HG03571 (cell line): ENCODE measurements at regions not wholly inside any gene's neighbourhood (a gene's known extent, or its start where the extent isn't known, plus 50 kb on each side); places are given as distances from the start of the nearest gene placed in this dataset.

Experiments used
- ATAC-seq: cut with Tn5 transposase; IDR thresholded peaks from one replicate; pipeline ENCODE4 v1.9.1; 2021; ENCODE audit not compliant: unreplicated experiment

DNA sequence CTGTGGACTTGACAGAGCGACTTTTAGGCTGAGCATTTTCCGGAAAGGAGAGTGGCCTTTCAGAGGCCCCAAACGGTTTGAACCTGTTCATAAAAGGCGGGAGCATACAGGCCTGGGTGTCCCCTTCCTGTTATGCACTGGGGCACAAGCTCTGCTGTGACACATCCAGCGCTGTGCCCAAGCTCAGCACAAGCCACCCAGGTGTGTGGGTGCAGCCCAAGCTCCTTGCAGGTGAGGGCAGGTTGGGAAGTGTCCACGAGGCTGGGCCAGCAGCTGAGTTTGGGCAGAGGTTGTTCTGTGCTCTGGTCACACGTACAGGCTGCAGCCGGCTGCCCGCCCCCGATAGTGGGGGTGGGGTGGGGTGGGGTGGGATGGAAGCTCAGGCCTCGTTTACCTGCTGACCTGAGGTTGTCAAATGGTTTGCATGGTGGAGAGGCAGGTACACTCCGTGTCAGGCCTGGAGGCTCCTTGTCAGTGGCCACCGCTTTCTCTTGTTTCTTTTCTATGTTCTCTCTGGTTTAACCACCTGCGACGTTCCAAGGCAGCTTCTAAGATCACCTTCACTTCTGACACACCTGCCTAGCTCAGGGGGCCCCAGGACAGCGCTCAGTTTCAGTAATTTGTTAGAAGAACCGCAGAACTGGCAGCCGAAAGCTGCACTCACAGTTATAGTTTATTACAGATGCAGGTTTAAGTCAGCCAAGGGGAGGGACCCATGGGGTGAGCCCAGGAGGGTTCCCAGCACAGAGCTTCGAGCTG lies 194.7 kb upstream of the CIBAR2 start:
- no peak for ATAC-seq

DNA sequence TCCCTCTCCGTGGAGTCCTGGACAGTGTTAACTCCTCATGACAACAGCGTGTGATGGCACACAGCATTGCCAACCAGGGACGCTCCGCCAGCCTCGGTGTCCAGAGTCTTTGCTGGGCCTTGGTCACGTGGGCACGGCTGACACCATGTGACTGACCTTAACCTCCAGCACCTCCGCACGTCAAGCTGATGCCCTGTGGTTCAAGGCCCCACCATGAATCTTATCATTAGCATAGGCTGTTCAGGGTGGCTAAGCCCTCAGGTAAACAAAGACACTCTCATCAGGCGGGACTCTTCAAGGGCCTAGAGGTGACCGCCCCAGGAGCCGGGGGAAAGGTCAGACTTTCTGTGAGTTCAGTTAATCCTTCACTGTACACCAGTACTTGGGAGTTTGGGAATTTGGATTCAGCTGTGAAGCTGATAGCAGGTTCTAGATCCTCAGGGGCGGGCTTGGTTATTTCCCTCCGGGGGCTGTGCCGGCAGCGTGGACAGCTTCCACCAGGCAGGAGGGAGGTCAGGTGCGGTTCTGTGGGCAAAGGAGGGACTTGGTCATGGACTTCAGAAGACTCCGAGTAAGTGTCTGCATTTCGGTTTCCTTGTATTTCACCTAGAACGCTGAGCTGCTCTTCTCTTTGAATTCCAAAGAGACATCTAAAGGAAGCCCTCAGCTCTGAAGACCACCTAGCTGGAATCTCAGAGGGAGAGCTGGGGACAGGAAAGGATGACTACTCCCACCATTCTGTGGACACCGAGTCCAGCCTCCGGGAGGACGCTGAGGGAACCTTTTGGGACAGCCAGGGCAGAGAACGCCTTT lies 195.5 kb upstream of the CIBAR2 start:
- ATAC-seq, result no peak

DNA sequence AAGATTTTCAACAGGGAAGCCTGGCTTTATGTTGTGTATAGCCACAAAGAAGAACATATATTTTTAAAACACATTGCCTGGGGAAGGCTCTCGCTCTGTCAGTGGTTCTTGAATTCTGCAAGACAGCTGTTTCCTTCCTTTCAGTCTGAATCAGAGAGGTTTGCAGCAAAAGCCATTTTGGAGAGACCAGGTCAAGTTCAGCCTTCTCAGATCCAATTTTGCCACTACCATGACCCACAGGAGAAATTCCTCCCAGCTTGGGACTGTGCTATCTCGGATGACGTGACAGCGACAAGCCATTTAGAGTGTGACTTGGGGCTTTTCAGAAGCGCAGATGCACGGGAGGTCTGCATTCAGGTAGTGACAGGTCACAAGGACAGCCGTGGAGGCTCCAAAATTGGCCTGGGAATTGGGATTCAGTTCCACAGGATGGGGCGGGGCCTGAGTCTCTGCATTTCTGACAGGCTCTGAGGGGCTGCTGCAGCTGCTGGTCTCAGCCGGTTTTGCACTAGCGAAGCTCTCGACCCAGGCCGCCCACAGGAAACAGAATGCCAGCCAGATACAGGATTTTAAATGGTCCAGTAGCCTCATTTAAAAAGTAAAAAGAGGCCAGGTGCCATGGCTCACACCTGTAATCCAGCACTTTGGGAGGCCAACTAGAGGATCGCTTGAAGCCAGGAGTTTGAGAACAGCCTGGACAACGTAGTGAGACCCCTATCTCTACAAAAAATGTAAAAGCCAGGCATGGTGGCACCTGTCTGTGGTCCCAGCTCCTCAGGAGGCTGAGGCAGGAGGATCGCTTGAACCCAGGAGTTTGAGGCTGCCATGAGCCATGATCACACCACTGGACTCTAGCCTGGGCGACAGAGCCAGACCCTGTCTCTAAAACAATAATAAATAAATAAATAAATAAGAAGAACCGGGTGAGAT lies 196.6 kb upstream of the CIBAR2 start:
- ATAC-seq, result no peak

DNA sequence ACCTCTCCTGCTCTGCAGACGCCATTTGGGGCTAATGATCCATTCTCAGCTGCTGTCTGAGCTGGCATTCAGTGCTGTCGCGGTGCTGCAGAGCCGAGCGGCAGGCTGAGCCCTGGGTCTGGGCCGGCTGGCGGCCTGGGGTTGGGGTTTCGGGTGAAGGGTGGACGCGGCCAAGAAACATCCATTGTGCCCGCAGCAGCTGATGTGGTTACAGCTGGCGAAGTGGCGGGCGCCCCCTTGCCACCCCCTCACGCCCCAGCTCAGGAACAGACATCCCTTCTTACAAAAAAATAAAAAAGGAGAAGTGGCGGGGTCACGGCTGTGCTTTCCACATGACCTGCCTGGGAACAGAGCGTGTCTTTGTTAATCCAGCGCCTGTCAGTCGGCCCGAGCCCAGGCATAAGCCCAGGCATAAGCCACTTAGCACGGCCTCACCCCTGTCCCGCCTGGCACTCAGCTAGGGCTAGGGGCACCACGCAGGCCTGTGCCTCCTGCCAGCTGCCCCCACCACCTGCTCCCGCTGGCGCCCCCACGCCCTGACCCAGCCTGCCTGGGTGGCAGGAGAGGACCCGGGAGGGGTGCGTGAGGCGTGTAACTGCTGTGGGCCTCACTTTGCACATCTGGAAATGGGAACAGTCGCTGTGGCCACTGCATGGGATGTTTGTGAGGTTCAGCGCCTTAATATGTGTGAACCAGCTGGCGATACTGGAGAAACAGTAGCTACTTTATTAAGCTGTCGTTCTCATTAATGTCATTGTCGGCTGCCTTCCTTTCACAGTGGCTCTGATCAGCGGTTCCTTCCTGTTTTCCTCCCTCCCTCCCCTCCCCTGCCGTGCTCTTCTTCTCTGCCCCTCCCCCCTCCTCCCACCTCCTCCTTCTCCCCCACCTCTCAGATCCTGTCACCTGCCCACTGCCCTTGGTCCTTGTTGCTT lies 197.7 kb upstream of the CIBAR2 start:
- ATAC-seq, result no peak

DNA sequence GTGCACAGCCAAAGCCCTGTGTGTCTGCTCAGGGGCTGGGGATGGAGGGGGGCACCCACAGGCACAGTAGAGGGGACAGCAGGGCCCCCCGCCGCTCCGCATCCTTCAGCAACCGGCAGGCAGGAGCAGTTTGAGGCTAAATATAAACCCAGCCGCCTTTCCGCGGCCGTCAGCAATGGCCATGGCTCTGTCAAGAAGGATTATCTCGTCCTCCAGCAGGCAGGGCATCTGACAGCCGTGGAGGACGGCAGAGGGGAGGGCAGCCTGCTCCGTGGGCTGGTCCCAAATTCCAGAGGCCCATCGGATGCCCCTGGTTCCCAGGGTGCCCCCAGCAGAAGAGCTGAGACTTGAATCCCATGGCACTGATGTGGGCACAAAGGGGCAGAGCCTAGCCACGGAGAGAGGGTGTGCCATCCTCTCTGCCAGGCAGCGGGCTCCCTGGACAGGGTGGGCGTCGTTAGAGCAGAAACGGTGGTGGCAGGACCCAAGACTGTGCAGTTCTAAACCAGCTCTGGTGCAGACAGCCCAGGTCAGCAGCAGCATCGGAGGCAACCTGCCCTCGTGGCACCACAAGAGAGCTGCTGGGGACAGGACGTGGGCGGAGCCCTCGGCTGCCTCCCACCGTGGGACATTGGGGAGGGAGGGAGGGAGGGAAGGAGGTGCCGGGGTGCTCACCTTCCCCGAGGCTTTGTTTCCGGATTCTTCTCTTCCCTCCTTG lies 198.8 kb upstream of the CIBAR2 start:
- no peak for ATAC-seq

DNA sequence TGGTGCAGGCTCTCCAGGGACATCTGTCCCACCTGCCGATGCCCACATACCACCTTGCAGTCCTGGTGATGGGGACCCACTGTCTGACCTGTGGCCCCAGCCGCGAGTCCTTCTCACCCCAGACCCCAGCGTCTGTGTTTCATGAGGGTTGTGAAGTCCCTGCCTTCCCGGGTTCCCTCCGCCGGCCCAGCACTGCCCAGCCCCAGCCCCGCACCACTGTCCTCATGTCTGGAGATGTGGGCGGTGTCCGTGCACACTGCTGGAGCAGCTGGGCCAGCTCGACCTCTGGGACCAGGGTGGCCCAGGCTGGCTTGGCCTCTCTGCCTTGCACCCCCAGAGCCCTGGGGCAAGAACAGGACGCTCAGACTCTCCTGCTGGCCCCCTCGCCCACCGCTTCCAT lies 199.5 kb upstream of the CIBAR2 start:
- ATAC-seq, result no peak

DNA sequence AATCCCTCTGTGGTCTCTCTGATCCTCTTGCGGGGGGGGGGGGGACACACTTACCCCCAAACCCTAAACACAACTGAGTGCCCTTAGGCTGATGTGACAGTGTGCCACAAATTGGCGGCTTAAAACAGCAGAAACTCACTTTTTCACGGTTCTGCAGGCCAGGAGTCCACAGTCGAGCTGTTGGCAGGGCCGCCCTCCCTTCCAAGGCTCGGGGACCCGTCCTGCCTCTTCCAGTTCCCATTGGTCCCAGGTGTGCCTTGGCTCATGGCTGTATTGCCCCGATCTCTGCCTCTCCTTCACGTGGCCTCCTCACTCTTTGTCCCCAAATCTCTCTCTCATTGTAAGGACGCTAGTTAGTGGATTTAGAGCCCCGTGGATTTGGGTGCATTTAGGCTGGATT lies 199.9 kb upstream of the CIBAR2 start:
- ATAC-seq, result no peak

DNA sequence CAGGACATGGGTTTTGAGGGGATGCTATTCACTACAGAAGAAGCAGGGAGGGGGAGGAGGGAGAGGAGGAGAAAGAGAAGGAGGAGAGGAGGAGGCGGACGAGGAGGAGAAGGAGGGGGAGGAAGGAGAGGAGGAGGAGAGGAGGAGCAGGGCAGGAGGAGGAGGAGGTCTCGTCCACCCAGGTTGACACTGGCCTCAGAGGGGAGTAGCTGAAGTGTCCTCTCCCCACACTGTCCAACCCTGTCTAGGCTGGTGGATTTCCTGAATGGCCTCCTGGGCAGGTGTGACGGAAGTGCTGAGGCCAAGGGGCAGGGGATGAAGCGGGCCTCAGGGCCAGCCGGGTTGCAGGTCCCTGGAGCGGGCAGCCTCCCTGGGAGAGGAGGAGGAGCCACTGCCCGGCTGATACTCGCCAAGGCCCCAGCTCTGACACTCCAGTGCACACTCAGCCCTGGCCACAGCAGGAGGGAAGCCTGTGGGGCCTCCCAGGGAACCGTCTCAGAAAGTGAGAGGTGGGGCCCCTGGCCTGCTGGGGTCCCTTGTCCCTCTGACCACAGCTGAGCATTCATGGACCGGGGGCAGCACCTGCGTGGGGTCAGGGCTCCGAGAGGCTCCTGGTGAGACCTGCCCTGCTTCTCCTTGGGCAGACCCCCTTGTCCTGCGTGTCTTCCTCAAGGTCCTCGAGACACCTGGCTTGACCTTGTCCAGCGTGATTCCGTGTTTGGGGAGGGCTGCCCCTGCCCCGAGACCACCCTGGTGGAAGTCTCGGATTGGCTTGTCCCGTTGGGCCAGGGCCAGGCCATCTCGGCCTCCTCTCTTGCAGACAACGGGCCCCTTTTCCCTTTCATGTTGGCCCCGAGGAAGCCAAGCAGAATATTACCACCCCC lies 200.6 kb upstream of the CIBAR2 start:
- no peak for ATAC-seq

DNA sequence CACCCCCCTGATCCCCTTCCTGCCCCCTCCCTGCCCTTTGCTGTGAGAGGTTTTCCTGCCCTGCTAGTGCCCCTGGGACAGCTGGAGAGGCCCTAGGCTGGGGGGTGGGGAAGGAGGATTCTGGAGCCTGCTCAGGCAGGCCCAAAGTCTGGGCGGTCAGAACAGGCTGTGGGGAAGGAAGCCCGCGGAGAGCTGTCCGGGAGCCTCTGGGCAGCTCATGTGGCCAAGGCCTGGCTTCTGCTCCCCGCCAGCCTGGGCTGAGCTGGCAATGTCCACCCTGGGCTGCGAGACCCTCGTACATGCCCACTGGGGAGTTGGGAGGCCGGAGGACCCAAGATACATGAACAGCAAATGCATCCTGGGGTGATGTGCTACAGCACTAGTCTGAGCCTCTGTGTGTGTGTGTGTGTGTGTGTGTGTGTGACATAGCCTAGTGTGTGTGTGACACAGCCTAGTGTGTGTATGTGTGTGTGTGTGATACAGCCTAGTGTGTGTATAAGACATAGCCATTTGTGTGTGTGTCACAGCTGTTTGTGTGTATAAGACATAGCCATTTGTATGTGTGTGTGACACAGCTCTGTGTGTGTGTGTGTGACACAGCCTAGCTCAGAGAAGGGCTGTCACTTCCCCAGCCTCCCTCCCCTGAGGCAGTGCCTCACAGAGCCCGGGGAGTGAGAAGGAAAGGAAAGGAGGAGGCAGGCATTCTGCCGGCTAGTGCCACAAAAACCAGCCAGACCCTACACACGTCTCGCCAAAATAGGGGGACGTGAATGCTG lies 201.4 kb upstream of the CIBAR2 start:
- ATAC-seq, result no peak

DNA sequence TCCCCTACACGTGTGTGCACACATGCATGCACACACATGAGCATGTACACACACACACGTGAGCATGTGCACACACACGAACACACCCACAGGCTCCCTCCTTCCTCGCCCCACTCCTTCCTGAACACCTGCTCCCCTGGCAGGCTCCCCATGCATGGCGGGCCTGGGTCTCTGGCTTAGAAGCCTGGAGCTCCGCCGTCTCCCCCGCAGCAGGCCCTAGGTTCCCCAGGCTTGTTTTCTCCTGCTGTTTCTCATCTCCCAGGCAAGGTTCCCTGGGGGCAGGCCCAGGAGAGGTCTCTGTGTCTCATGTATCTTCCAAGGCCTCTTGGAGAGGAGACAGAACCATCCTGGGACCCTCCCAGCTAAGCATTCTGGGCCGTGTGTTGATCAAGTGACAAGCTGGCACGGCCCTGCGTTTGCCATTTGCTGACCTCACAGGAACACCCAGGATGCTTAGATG lies 202.3 kb upstream of the CIBAR2 start:
- no peak for ATAC-seq

DNA sequence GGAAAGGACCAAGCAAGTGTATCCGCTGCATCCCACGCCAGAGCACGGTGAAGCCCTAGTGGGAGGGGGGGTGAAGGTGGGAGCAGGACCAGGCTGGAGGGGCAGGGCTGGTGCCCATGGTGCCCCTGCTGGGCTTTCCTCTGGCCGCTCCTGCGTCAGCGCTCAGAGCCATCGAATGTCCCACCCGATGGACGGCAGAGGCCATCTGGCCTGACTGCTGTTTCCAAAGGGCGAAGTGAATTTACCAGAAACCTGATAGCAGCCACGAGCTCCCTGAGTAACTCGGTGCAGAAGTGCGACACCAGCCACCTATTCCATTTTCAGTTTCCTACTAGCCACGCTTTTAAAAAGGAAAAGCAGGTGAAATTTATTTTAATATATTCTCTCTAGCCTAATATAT lies 203.6 kb upstream of the CIBAR2 start:
- ATAC-seq, result no peak

DNA sequence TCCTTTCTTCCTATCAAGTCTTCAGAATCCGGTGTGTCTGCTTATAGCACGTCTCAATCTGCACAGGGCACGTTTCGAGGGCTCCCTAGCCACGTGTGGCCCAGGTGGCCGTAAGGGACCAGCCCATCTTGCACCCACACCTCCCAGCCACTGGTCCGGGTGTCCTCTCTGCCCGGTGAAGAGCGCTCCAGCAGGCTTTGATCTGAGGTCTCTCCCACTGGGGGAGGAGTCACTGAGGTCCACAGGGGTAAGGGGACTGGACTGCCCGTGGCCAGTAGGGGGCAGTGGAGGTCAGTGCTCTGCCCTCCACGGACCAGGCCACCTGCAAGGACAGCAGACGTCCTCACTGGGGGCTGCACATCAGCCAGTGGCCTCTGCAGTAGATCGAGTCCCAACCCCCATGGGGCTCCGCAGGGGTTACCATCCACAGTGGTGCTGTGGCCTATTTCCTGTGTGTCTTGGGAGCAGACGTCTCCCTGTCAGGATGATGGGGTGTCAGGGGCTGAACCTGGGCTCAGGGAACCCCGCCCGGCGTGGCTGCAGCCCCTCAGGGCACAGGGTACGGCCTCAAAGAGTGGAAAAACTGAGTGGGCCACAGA lies 204.1 kb upstream of the CIBAR2 start:
- no peak for ATAC-seq

DNA sequence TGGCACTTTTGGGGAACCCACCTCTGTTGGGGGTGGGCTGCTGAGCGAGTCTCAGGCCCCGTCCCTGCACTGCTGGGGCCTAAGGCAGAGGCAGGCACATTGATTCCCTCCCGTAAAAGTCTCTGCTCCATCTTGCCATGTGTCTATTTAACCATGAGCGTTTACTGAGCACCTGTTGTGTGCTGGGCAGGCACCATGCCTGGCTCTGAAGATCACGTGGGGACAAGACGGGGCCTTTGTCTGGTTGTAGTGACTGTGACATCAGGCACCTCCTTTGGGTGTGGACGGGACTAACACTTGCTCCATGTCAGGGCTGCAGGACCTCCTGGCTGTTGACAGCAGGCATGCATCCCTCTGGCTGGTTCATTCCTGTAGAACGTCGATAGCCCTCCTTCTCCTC lies 204.7 kb upstream of the CIBAR2 start:
- ATAC-seq, result no peak

DNA sequence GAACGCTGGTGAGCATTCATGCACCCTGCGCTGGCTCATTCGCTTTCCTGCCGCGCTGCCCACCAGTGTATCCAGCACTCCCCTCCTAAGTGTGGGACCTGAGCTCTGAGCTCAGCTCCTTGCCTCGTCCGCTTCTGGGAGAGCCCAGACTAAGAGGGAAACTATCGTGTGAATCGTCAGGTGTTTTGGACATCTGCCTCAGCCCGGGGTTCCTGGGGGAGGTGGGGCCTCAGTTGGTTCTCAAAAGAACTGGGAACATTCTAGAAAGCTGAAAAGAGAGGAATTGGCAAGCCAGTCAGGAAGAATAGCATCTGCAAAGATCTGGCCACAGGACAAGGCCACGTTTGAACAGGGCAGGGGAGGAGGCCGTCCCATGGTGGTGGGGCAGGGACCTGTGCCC lies 205.4 kb upstream of the CIBAR2 start:
- ATAC-seq, result no peak

DNA sequence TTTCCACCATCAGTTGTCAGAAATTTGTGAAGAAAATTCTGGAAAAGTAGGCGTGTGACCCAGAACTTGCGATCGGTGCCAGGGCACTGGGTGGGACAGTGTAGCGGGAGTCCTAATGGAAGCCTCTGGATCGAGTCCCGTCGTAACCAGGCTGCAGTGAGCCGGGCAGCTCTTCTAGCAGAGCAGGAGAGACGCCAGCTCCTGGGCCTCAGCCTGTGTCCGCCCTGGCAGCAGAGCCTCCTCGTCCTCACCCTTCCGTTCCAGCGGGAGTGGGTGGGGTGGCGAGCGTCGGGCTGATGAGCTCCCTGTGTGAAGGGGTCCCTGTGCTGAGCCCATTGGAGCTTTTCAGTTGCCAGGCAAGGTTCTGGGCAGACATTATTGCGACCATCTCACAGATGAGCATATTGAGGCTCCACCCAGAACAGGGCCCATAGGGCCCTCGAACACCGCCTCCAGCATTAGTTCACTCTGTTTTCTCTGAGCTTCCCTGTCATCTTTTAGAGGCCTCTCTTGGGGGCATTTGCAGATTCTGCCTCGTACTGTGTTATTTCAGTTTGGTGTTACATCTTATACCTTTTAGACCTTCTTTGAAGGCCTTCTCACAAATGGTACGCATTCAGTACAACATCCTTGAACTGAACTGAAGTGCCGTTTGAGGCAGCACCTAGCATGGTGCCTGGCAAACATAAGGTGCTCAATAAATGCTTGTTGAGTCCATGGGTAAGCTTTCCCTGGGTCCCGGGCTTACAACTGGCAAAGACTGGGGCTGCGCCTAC lies 207.1 kb upstream of the CIBAR2 start:
- ATAC-seq, result no peak

DNA sequence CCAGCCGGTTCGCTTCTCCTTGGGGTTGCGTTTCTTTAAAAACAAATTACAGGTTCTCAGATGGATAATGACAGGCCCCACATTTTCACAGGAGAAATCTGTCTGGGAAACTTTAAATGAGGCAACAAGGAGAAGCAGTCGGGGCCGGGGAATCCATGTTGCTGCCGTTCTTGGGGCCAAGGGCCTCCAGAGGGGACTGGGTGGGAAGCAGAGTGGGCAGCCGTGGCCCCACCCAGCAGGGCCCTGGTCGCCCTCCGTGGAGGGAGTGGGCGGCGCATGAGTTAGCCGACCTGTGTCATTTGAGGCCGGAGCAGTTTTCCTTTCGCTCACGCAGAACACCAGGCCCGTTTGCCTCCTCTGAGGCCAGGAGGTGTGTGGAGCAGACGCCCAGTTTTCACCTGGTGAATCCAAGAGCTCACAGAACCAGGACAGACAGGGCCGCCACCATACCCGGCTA lies 207.7 kb upstream of the CIBAR2 start:
- no peak for ATAC-seq
